ENCODE measurements at regions not wholly inside any gene's neighbourhood (a gene's known extent, or its start where the extent isn't known, plus 50 kb on each side); places are given as distances from the start of the nearest gene placed in this dataset.
A peak's percentile ranks its signal among the peaks of the same experiment; 100 is the strongest.

GRCh38 chr2:38492042-38492615, 110.6 kb downstream of the HNRNPLL start:
- 51% methylated on average over 3 of the region's 3 CpGs for WGBS (ENCODE audit: insufficient coverage, low coverage, low lambda C conversion rate, missing lambda C conversion rate)
- no peaks in the 10 kb centered on the region for H3K27me3 ChIP-seq
- intact Hi-C loops (cut with DNase I): no loop called here
- no peaks in the 10 kb centered on the region for H3K36me3 ChIP-seq
- ATAC-seq (peak; percentile 58 to 73 (median 68)), DNase-seq (peak in 1 of 3 donors; percentile 55)
- peaks cover 0 to 15% (median 6%) of the 10 kb centered on the region in 4 donors for H3K4me1 ChIP-seq
- no peak for TF ChIP-seq POLR2A (IDR thresholded peaks at IDR 0.05)
- TF ChIP-seq CTCF (IDR thresholded peaks at IDR 0.05): no peak
- H3K4me3 ChIP-seq: no peak overlapping the region
- no peaks in the 10 kb centered on the region for H3K9me3 ChIP-seq
- H3K27ac ChIP-seq: peak overlapping the region in 1 of 3 donors; percentile 31

GRCh38 chr2:38491436-38491835, 111.3 kb downstream of the HNRNPLL start:
- no peak for ATAC-seq
- WGBS (ENCODE audit: insufficient coverage, low coverage, low lambda C conversion rate, missing lambda C conversion rate): 90% methylated on average over 2 of the region's 5 CpGs

GRCh38 chr2:38489846-38490245, 112.8 kb upstream of the ATL2 start:
- Histone ChIP-seq H3K27ac (no peak overlapping the region), H3K4me1 (peaks cover 0 to 6% (median 0%) of the 10 kb centered on the region in 4 donors), H3K9me3 (no peaks in the 10 kb centered on the region), H3K36me3 (no peaks in the 10 kb centered on the region), H3K27me3 (no peaks in the 10 kb centered on the region), H3K4me3 (no peak overlapping the region)
- ATAC-seq (no peak), DNase-seq (no peak)
- intact Hi-C loops (cut with DNase I): no loop called here
- TF ChIP-seq POLR2A (IDR thresholded peaks at IDR 0.05): no peak
- TF ChIP-seq CTCF (IDR thresholded peaks at IDR 0.05): no peak

More at GRCh38 chr2:38491436-38491835, 111.3 kb downstream of the HNRNPLL start:
- Histone ChIP-seq H3K27me3 (no peaks in the 10 kb centered on the region), H3K4me3 (no peak overlapping the region), H3K4me1 (peaks cover 0 to 9% (median 2%) of the 10 kb centered on the region in 4 donors), H3K36me3 (no peaks in the 10 kb centered on the region), H3K27ac (peak overlapping the region in 1 of 3 donors; percentile 31), H3K9me3 (no peaks in the 10 kb centered on the region)
- DNase-seq: no peak
- TF ChIP-seq CTCF (IDR thresholded peaks at IDR 0.05) (no peak), POLR2A (IDR thresholded peaks at IDR 0.05) (no peak)
- intact Hi-C loops (cut with DNase I): no loop called here

- no peak for DNase-seq
- intact Hi-C loops (cut with DNase I): no loop called here
- Histone ChIP-seq H3K9me3 (no peaks in the 10 kb centered on the region), H3K4me3 (no peak overlapping the region), H3K27ac (no peak overlapping the region), H3K4me1 (peaks cover 0 to 6% (median 0%) of the 10 kb centered on the region in 4 donors), H3K36me3 (no peaks in the 10 kb centered on the region), H3K27me3 (no peaks in the 10 kb centered on the region)
- no peak for ATAC-seq
- TF ChIP-seq CTCF (IDR thresholded peaks at IDR 0.05) (no peak), POLR2A (IDR thresholded peaks at IDR 0.05) (no peak)
- whole genome bisulfite sequencing (ENCODE audit: insufficient coverage, low coverage, low lambda C conversion rate, missing lambda C conversion rate): 53% methylated on average over 3 of the region's 10 CpGs
Measured at GRCh38 chr2:38487852-38488251, 110.8 kb upstream of the ATL2 start.

Data from right lobe of liver (tissue), 6 donors.